K562 (cell line): ENCODE measurements at regions not wholly inside any gene's neighbourhood (a gene's known extent, or its start where the extent isn't known, plus 50 kb on each side); places are given as distances from the start of the nearest gene placed in this dataset.

Experiments used
- ATAC-seq: fragments of 200-7000 bp; cut with Tn5 transposase; 3 replicates; pipeline ENCODE4 v1.9.1; 2020; ENCODE audit warnings: moderate library complexity
- BruUV-seq: library from RNA; stranded (reverse); fragments of 400-500 nt; replicated peaks from 2 replicates; lab custom pipeline; 2021; lab: Mats Ljungman, UMichigan
- CTCF ChIA-PET: fragments of 300-600 bp; formaldehyde crosslinking; extraction: SDS; loops from one replicate; lab custom pipeline; 2021; ENCODE audit warnings: low intra/inter-chr PET ratio; lab: Yijun Ruan, JAX
- POLR2A ChIA-PET: fragments of 300-600, 350-650 bp; sonication (Branson Sonifier 250); formaldehyde crosslinking; extraction: SDS; loops from one replicate; lab custom pipeline; 2021; ENCODE audit warnings: antibody characterized with exemption, inconsistent platforms; lab: Yijun Ruan, JAX
- DNase-seq, 4 experiments: peaks; one replicate each; pipeline versions ENCODE4 v3.0.0 to v3.0.0-alpha.2; 2011 to 2018; ENCODE audit warnings: low spot score in 3 of 4, mixed read lengths in 3 of 4; ENCODE audit errors: extremely low read depth in 1 of 4
- FAIRE-seq: peaks from 2 replicates; lab custom pipeline; 2011; peaks lifted over from hg19 to GRCh38; lab: Jason Lieb, UNC
- H2AFZ ChIP-seq: 2 replicates; pipeline ENCODE4 v1.6.0; 2011; ENCODE audit warnings: low read depth, low read length, control low read depth, inconsistent platforms
- H3K27ac ChIP-seq: fragments of 200-600 bp; 3 replicates; pipeline ENCODE4 v1.8.0; 2011; ENCODE audit warnings: low read depth, mild to moderate bottlenecking, control low read depth, inconsistent platforms, low read length, moderate library complexity, mixed read lengths; ENCODE audit errors: extremely low read depth
- H3K27me3 ChIP-seq, 2 experiments: fragments of 300-600 bp in 1 of 2; 2 replicates in 1 of 2; 3 replicates in 1 of 2; pipeline versions ENCODE4 v1.6.0 to v1.8.0; 2011; ENCODE audit warnings: inconsistent platforms in 2 of 2, low read length in 2 of 2, mild to moderate bottlenecking in 1 of 2, mixed read lengths in 1 of 2, moderate library complexity in 1 of 2; ENCODE audit not compliant: control insufficient read depth in 2 of 2, insufficient read depth in 2 of 2
- H3K36me3 ChIP-seq: fragments of 300-600 bp; 3 replicates; pipeline ENCODE4 v1.8.0; 2011; ENCODE audit warnings: mild to moderate bottlenecking, low read length, inconsistent platforms; ENCODE audit not compliant: control insufficient read depth, insufficient read depth
- H3K4me1 ChIP-seq, 2 experiments: fragments of 200-600 bp in 1 of 2; replicated peaks in 1 of 2; 2 replicates in 1 of 2; 3 replicates in 1 of 2; pipeline versions ENCODE4 v1.5.1 to v1.8.0; 2011; ENCODE audit warnings: inconsistent platforms in 2 of 2, low read length in 2 of 2, mild to moderate bottlenecking in 1 of 2, mixed read lengths in 1 of 2, moderate library complexity in 1 of 2; ENCODE audit not compliant: control insufficient read depth in 2 of 2, insufficient read depth in 2 of 2
- H3K4me2 ChIP-seq: 2 replicates; pipeline ENCODE4 v1.6.1; 2011; ENCODE audit warnings: low read length, control low read depth, inconsistent platforms, mixed read lengths; ENCODE audit not compliant: insufficient read depth
- H3K4me3 ChIP-seq: fragments of 200-600 bp; sonication (generic), shearing (Covaris generic); 2 replicates; pipeline ENCODE4 v1.5.1; 2016; ENCODE audit warnings: control low read depth, inconsistent platforms
- H3K79me2 ChIP-seq: fragments of 200-600 bp; 3 replicates; pipeline ENCODE4 v1.8.0; 2011; ENCODE audit warnings: low read length, inconsistent platforms; ENCODE audit not compliant: control insufficient read depth, insufficient read depth
- H3K9ac ChIP-seq, 2 experiments: 2 replicates each; pipeline versions ENCODE4 v1.6.0 to v1.6.1; 2011; ENCODE audit warnings: low read depth in 2 of 2, low read length in 2 of 2, control low read depth in 1 of 2, inconsistent platforms in 1 of 2, mild to moderate bottlenecking in 1 of 2, mixed read lengths in 1 of 2; ENCODE audit not compliant: insufficient read depth in 1 of 2
- H3K9me1 ChIP-seq: one replicate; pipeline ENCODE4 v1.6.0; 2011; ENCODE audit warnings: inconsistent platforms, mild to moderate bottlenecking, low read length, moderate library complexity; ENCODE audit not compliant: control insufficient read depth, insufficient read depth
- H3K9me3 ChIP-seq: replicated peaks from 2 replicates; pipeline ENCODE4 v1.5.1; 2011; ENCODE audit warnings: low read depth, low read length, inconsistent platforms; ENCODE audit not compliant: control insufficient read depth, insufficient read depth
- H4K20me1 ChIP-seq: replicated peaks from 2 replicates; pipeline ENCODE4 v1.6.1; 2011; ENCODE audit warnings: low read length, inconsistent platforms, mixed read lengths; ENCODE audit not compliant: control insufficient read depth, insufficient read depth
- CBFA2T2 ChIP-seq: fragments of 450-650 bp; conservative IDR thresholded peaks from 2 replicates; pipeline ENCODE4 v1.6.1; 2017; ENCODE audit warnings: mild to moderate bottlenecking
- CREB5 ChIP-seq: fragments of 250-450 bp; sonication (Bioruptor Pico); IDR thresholded peaks from 2 replicates; pipeline ENCODE4 v1.5.0; 2020; ENCODE audit warnings: mild to moderate bottlenecking
- CSDE1 ChIP-seq, 2 experiments: fragments of 450-650 bp; IDR thresholded peaks; 2 replicates each; pipeline ENCODE4 v1.6.1; 2016; ENCODE audit warnings: mild to moderate bottlenecking in 1 of 2
- DMBX1 ChIP-seq: fragments of 250-450 bp; sonication (Bioruptor Pico); IDR thresholded peaks from 2 replicates; pipeline ENCODE4 v1.8.0; 2022; ENCODE audit warnings: inconsistent platforms, mild to moderate bottlenecking, moderate library complexity, borderline replicate concordance
- GABPB2 ChIP-seq: fragments of 250-450 bp; sonication (Bioruptor Pico); conservative IDR thresholded peaks from 2 replicates; pipeline ENCODE4 v1.5.1; 2021; ENCODE audit warnings: mild to moderate bottlenecking
- MCM2 ChIP-seq: fragments of 450-650 bp; IDR thresholded peaks from 2 replicates; pipeline ENCODE4 v1.6.1; 2017; ENCODE audit warnings: low read depth, mild to moderate bottlenecking
- NFIC ChIP-seq: fragments of 450-650 bp; IDR thresholded peaks from 2 replicates; pipeline ENCODE4 v1.6.1; 2017; ENCODE audit warnings: mild to moderate bottlenecking, inconsistent platforms
- PRDM10 ChIP-seq: fragments of 450-650 bp; IDR thresholded peaks from 2 replicates; pipeline ENCODE4 v1.6.1; 2018; ENCODE audit not compliant: partially characterized antibody
- RERE ChIP-seq: sonication (generic); formaldehyde crosslinking; IDR thresholded peaks from 2 replicates; pipeline ENCODE4 v1.8.0; 2023; ENCODE audit warnings: missing genetic modification reagents, mild to moderate bottlenecking, borderline replicate concordance
- SMAD2 ChIP-seq: fragments of 150-350 bp; IDR thresholded peaks from 2 replicates; pipeline ENCODE4 v1.6.1; 2014; ENCODE audit warnings: low read depth, mild to moderate bottlenecking, low read length
- ZBTB17 ChIP-seq: fragments of 450-650 bp; formaldehyde crosslinking; IDR thresholded peaks from 2 replicates; pipeline ENCODE4 v1.4.0; 2020; ENCODE audit warnings: mild to moderate bottlenecking
- ZBTB2 ChIP-seq: fragments of 450-650 bp; IDR thresholded peaks from 2 replicates; pipeline ENCODE4 v1.6.1; 2016; ENCODE audit warnings: antibody characterized with exemption
- WGBS: fragments of 100-300 bp; shearing (Covaris generic); methylation state at CpG from one replicate; pipeline ENCODE4 v1.1.6; 2016; ENCODE audit warnings: low coverage, mixed read lengths; ENCODE audit not compliant: insufficient coverage; ENCODE audit errors: missing lambda C conversion rate; 5-methylcytosine and 5-hydroxymethylcytosine counted together
- in situ Hi-C: fragments of 300-500 bp; cut with MboI; formaldehyde crosslinking; loops from 4 replicates; pipeline ENCODE4 v1.15.0; 2018; ENCODE audit warnings: inconsistent platforms, mixed read lengths
- intact Hi-C: fragments of 100-400 bp; cut with micrococcal nuclease; formaldehyde crosslinking; loops from 2 replicates; pipeline ENCODE4 v1.14.2; 2022

GRCh38 chr2:203606051-203606450 is 71.0 kb upstream of the RAPH1 start:
- ATAC-seq (no peak), DNase-seq (no peak), FAIRE-seq (no peak)
- TF ChIP-seq CREB5, result no peak
- no peak for TF ChIP-seq SMAD2
- TF ChIP-seq NFIC, result no peak
- no peak for TF ChIP-seq MCM2
- TF ChIP-seq ZBTB2, result no peak
- TF ChIP-seq RERE (CRISPR knock-in tag), result no peak
- TF ChIP-seq GABPB2 (CRISPR knock-in tag), result no peak
- TF ChIP-seq PRDM10, result no peak
- no peak for TF ChIP-seq DMBX1 (CRISPR knock-in tag)
- TF ChIP-seq CBFA2T2, result no peak
- TF ChIP-seq CSDE1 (IDR thresholded peaks at IDR 0.05), result no peak
- TF ChIP-seq ZBTB17 (CRISPR knock-in tag), result no peak
- in situ Hi-C loops (no loop called here), intact Hi-C loops (no loop called here)
- WGBS, result 7% methylated on average over 3 of the region's 3 CpGs
- ChIA-PET CTCF (no interaction called here), POLR2A (no interaction called here)
- Histone ChIP-seq H3K27ac (no peak overlapping the region), H3K9me3 (no peaks in the 10 kb centered on the region), H3K27me3 (peaks cover 0 to 14% of the 10 kb centered on the region in 2 experiments; a peak in 2 of 5 replicates), H3K4me2 (no peak overlapping the region), H3K36me3 (no peaks in the 10 kb centered on the region), H3K4me1 (no peaks in the 10 kb centered on the region), H3K79me2 (no peaks in the 10 kb centered on the region), H2AFZ (no peak overlapping the region), H3K9me1 (no peaks in the 10 kb centered on the region), H4K20me1 (no peaks in the 10 kb centered on the region), H3K4me3 (no peak overlapping the region), H3K9ac (no peak overlapping the region)
- BruUV-seq, result no TSS peak
